Upper lobe of left lung (tissue), 4 donors: ENCODE measurements at regions not wholly inside any gene's neighbourhood (a gene's known extent, or its start where the extent isn't known, plus 50 kb on each side); places are given as distances from the start of the nearest gene placed in this dataset.

Experiments used
- CTCF ChIP-seq, 6 experiments: fragments of 450-650 bp in 4 of 6; fragments of 200-600 bp in 2 of 6; sonication (generic) in 2 of 6; IDR thresholded peaks; one replicate each; pipeline ENCODE4 v1.5.1; 2016 to 2019; ENCODE audit warnings: antibody characterized with exemption in 6 of 6
- POLR2A ChIP-seq, 4 donors: fragments of 450-650 bp; IDR thresholded peaks; one replicate each; pipeline ENCODE4 v1.5.1; 2016 to 2017; ENCODE audit warnings: antibody characterized with exemption in 4 of 4, mild to moderate bottlenecking in 2 of 4
- POLR2AphosphoS5 ChIP-seq, 2 donors: sonication (generic); formaldehyde crosslinking; IDR thresholded peaks; one replicate each; pipeline ENCODE4 v1.5.1; 2017; ENCODE audit warnings: antibody characterized with exemption in 2 of 2

GRCh38 chr13:66180836-66181235 is 1049.3 kb downstream of the PCDH9 start:
- TF ChIP-seq CTCF (IDR thresholded peaks at IDR 0.05) (no peak), POLR2A (IDR thresholded peaks at IDR 0.05) (no peak), POLR2AphosphoS5 (IDR thresholded peaks at IDR 0.05) (no peak)
